Activated CD8-positive, alpha-beta T cell treated with anti-CD3 and anti-CD28 coated beads for 36 hours (primary cell): ENCODE measurements at regions not wholly inside any gene's neighbourhood (a gene's known extent, or its start where the extent isn't known, plus 50 kb on each side); places are given as distances from the start of the nearest gene placed in this dataset.

Experiments
- ATAC-seq: fragments of 200-7000 bp; cut with Tn5 transposase; one replicate; pipeline ENCODE4 v1.10.0; 2021; ENCODE audit warnings: mild to moderate bottlenecking, moderate library complexity
- CTCF ChIA-PET: fragments of 350-600 bp; sonication (Branson Sonifier 250); formaldehyde crosslinking; loops from one replicate; lab custom pipeline; 2021; ENCODE audit warnings: antibody characterized with exemption; lab: Charles Lee
- POLR2A ChIA-PET: fragments of 350-600 bp; sonication (Branson Sonifier 250); formaldehyde crosslinking; loops from one replicate; lab custom pipeline; 2021; ENCODE audit warnings: antibody characterized with exemption; lab: Charles Lee
- DNase-seq: peaks from one replicate; pipeline ENCODE4 v3.0.0-alpha.2; 2020
- H3K27ac Mint-ChIP-seq: one replicate; pipeline ENCODE4 v1.8.0; 2021; ENCODE audit warnings: mild to moderate bottlenecking, mixed read lengths
- H3K27me3 Mint-ChIP-seq: one replicate; pipeline ENCODE4 v1.8.0; 2021; ENCODE audit warnings: mixed read lengths
- H3K36me3 Mint-ChIP-seq: one replicate; pipeline ENCODE4 v1.8.0; 2021; ENCODE audit warnings: low read depth, mixed read lengths
- H3K4me1 Mint-ChIP-seq: one replicate; pipeline ENCODE4 v1.8.0; 2021; ENCODE audit warnings: low read depth, mixed read lengths
- H3K4me3 Mint-ChIP-seq: one replicate; pipeline ENCODE4 v1.8.0; 2021; ENCODE audit warnings: mild to moderate bottlenecking, moderate library complexity, mixed read lengths
- H3K9me3 Mint-ChIP-seq: one replicate; pipeline ENCODE4 v1.8.0; 2021; ENCODE audit warnings: mixed read lengths
- intact Hi-C: fragments of 100-400 bp; cut with micrococcal nuclease; formaldehyde crosslinking; loops from one replicate; pipeline ENCODE4 v1.10.0; 2022
- TF ChIP-seq, protein P1 (sequence below): fragments of 200-600 bp; IDR thresholded peaks from one replicate; pipeline ENCODE4 v1.8.0; 2022; ENCODE audit warnings: antibody characterized with exemption, mild to moderate bottlenecking

DNA sequence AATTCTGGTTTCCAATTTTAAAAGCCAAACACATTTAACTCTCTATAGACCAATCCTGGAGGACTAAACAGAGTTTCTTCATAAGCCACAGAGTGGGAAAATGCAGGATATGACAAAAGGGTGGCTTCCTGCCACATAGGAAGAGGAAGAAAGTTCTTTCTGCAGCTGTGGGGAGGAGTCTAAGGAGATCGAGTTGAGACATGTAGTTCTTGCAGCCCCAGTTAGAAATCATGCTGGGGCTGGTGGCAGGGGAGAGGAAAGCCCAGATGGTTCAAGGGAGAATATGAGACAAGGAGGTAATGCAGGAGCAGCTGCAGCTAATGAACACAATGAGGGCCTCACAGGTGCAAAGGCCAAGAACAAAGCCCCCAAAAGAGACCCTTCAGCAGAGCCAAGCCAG is 85.0 kb upstream of the ARID2 start:
- Mint-ChIP-seq H3K36me3 (no peaks in the 10 kb centered on the region), H3K27me3 (peaks cover 3% of the 10 kb centered on the region), H3K9me3 (no peaks in the 10 kb centered on the region), H3K4me1 (peaks cover 13% of the 10 kb centered on the region), H3K27ac (peak overlapping the region; percentile 39), H3K4me3 (peak overlapping the region; percentile 10)
- TF ChIP-seq, protein P1, sequence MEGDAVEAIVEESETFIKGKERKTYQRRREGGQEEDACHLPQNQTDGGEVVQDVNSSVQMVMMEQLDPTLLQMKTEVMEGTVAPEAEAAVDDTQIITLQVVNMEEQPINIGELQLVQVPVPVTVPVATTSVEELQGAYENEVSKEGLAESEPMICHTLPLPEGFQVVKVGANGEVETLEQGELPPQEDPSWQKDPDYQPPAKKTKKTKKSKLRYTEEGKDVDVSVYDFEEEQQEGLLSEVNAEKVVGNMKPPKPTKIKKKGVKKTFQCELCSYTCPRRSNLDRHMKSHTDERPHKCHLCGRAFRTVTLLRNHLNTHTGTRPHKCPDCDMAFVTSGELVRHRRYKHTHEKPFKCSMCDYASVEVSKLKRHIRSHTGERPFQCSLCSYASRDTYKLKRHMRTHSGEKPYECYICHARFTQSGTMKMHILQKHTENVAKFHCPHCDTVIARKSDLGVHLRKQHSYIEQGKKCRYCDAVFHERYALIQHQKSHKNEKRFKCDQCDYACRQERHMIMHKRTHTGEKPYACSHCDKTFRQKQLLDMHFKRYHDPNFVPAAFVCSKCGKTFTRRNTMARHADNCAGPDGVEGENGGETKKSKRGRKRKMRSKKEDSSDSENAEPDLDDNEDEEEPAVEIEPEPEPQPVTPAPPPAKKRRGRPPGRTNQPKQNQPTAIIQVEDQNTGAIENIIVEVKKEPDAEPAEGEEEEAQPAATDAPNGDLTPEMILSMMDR = no peak
- no peak for DNase-seq
- intact Hi-C loops = no loop called here
- CTCF ChIA-PET = interaction anchor here (0.9 to 1.1 kb wide), 2 partner anchors 10 to 35 kb away, joined by 3 read pairs; no protein-coding TSS in a partner anchor
- POLR2A ChIA-PET = interaction anchor here (0.8 kb wide), 1 partner anchor 15 kb away, joined by 3 read pairs; no protein-coding TSS in a partner anchor
- peak; percentile 42 for ATAC-seq

DNA sequence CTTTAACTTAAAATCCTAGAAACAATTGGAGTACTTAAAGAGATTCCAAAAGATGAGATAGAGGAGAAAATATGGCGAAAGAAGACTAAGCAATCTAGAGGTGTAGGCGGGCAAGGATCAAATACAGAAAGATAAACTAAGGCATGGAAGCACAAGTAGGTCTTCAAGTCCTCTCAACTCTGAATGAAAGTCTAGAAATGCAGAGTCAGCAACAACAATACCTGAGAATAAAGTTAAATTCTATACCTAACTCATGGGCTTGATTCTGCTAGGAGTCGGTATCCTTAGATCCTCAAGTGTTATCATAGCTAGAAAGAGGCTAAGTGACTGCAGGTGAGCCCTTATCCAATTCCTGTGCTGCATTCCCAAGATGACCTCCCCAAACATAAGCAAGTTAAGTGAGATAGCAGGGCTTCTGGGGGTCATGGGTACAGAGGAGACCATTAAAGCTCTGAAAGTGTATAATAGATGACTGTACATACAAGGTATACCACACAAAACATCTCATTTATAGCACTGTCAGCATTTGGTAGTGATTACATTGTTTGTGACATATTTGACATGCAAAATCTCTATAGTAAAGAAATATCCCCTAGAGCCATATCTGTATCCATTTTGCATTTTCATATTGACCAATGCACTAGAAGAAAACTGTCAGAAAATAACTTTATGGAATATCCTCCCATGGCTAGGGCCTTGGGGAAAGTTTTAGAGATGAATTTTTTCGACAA is 82.5 kb upstream of the ARID2 start:
- Mint-ChIP-seq H3K36me3 (no peaks in the 10 kb centered on the region), H3K27me3 (peaks cover 12% of the 10 kb centered on the region), H3K9me3 (no peaks in the 10 kb centered on the region), H3K27ac (no peak overlapping the region), H3K4me3 (no peak overlapping the region), H3K4me1 (peaks cover 13% of the 10 kb centered on the region)
- intact Hi-C loops = no loop called here
- TF ChIP-seq, protein P1 = no peak
- no peak for DNase-seq
- CTCF ChIA-PET = no interaction called here
- no peak for ATAC-seq
- POLR2A ChIA-PET = no interaction called here

DNA sequence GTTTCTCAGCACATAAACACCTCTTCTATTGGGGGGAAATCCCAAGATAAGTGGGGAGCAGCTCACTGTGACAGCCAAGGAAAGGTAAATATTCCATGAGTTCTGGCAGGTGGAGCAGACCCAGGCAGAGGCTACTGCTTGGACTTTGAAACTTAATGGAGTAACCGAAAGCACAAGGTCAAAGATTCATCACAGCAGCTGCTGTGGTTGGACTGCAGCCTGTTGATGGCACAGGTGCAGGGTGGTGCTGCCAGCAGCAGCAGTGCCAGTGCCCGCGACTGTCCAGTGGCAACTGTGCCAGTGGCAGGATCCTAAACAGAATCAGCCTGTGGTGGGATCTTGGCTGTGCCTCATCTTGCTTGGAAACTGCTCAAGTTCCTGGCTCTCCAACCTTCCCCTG is 81.4 kb upstream of the ARID2 start:
- TF ChIP-seq, protein P1 = no peak
- Mint-ChIP-seq H3K4me1 (peaks cover 13% of the 10 kb centered on the region), H3K36me3 (no peaks in the 10 kb centered on the region), H3K9me3 (no peaks in the 10 kb centered on the region), H3K4me3 (no peak overlapping the region), H3K27ac (no peak overlapping the region), H3K27me3 (peaks cover 12% of the 10 kb centered on the region)
- intact Hi-C loops = no loop called here
- ATAC-seq = no peak
- ChIA-PET CTCF (interaction anchor here (0.6 kb wide), 1 partner anchor 1028 kb away, joined by 3 read pairs; no protein-coding TSS in a partner anchor), POLR2A (no interaction called here)
- no peak for DNase-seq

DNA sequence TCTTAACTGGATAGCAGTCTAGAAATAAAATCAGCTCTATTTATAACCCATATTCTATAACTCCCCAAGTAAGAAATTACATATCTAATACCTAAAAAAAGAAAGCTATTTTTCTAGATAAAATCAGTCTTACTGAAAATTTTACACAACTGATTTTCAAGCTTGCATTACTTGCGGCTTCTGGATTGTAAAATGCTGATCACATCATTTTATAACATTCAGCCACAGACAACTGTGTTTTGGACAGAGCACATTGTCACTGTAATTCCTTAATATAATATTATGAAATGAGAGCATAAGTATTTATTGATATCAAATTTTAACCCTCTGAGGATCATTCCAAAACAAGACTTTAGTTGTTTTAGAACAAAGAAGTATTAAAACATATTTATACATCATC is 78.5 kb upstream of the ARID2 start:
- intact Hi-C loops = no loop called here
- Mint-ChIP-seq H3K9me3 (no peaks in the 10 kb centered on the region), H3K36me3 (no peaks in the 10 kb centered on the region), H3K27me3 (peaks cover 18% of the 10 kb centered on the region), H3K4me1 (peaks cover 5% of the 10 kb centered on the region), H3K4me3 (no peak overlapping the region), H3K27ac (no peak overlapping the region)
- DNase-seq = no peak
- ATAC-seq = no peak
- TF ChIP-seq, protein P1 = no peak
- ChIA-PET POLR2A (no interaction called here), CTCF (interaction anchor here (0.7 to 1.8 kb wide), 4 partner anchors 11 to 107 kb away, joined by 3 to 5 read pairs (median 4); no protein-coding TSS in a partner anchor)

DNA sequence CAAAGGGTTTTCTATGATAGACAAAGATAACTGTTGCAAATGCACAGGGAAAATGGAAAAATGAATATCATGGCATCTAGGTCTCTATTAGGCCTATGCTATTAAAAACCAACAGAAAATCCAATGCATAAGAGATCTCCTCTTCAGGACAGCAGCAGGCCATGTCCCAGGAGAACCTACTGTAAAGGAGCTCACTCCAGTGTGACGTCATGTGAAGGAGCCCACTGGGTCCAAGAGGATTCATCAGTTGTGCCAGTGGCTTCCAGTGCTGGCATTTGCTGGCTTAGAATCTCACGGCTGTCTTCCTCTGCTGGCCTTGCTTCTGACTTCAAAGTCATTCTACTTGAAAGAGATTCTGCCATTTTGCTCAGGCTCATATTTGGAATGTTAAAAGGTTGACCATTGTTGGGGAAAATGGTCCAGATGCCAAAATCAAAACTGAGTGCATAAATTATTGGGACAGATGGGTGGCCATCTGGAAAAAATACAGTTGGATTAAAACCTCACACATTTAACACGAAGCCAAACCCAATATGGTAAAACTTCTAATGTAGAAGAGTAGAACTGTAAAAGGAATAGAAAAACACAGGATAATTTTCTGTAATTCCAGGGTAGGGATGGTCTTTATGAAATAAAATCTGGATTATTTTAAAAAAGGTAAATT is 75.4 kb upstream of the ARID2 start:
- CTCF ChIA-PET = interaction anchor here (0.8 to 4.2 kb wide), 4 partner anchors 9 to 72 kb away, joined by 3 to 22 read pairs (median 3); no protein-coding TSS in a partner anchor
- no peak overlapping the region for H3K27ac Mint-ChIP-seq
- H3K4me3 Mint-ChIP-seq = no peak overlapping the region
- H3K27me3 Mint-ChIP-seq = peaks cover 22% of the 10 kb centered on the region
- no peaks in the 10 kb centered on the region for H3K36me3 Mint-ChIP-seq
- no peaks in the 10 kb centered on the region for H3K9me3 Mint-ChIP-seq
- peaks cover 5% of the 10 kb centered on the region for H3K4me1 Mint-ChIP-seq
- ATAC-seq = no peak
- TF ChIP-seq, protein P1 = no peak
- DNase-seq = no peak
- intact Hi-C loops = no loop called here
- POLR2A ChIA-PET = no interaction called here
